ENCODE measurements at regions not wholly inside any gene's neighbourhood (a gene's known extent, or its start where the extent isn't known, plus 50 kb on each side); places are given as distances from the start of the nearest gene placed in this dataset.

DNA sequence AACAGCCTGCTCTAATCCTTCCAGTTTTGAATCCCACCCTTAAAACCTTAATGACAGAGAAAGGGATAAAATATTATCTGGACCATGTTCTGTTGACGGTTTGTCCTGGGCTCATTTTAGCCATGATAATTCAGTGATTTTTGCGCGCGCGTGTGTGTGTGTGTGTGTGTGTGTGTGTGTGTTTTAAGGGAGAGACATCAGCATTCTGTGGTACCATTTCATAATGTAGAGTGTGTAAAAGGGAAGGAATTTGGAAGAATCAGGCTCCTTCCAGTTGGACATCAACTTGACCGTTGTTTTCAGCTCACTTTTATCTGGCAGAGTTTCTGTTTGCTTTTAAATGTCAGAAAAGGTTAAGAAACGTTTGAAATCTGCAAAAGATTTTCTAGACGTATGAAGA is 535.5 kb downstream of the TNS1 start:
- TF ChIP-seq, protein P1, sequence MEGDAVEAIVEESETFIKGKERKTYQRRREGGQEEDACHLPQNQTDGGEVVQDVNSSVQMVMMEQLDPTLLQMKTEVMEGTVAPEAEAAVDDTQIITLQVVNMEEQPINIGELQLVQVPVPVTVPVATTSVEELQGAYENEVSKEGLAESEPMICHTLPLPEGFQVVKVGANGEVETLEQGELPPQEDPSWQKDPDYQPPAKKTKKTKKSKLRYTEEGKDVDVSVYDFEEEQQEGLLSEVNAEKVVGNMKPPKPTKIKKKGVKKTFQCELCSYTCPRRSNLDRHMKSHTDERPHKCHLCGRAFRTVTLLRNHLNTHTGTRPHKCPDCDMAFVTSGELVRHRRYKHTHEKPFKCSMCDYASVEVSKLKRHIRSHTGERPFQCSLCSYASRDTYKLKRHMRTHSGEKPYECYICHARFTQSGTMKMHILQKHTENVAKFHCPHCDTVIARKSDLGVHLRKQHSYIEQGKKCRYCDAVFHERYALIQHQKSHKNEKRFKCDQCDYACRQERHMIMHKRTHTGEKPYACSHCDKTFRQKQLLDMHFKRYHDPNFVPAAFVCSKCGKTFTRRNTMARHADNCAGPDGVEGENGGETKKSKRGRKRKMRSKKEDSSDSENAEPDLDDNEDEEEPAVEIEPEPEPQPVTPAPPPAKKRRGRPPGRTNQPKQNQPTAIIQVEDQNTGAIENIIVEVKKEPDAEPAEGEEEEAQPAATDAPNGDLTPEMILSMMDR (IDR thresholded peaks at IDR 0.05), result no peak
- Mint-ChIP-seq H3K4me3 (no peak overlapping the region), H3K9me3 (no peaks in the 10 kb centered on the region), H3K4me1 (peaks cover 34% of the 10 kb centered on the region), H3K27ac (no peak overlapping the region), H3K27me3 (ENCODE audit: low read depth, poor library complexity) (peaks cover 11% of the 10 kb centered on the region), H3K36me3 (ENCODE audit: low read depth) (peaks cover 4% of the 10 kb centered on the region)
- no peak for DNase-seq

DNA sequence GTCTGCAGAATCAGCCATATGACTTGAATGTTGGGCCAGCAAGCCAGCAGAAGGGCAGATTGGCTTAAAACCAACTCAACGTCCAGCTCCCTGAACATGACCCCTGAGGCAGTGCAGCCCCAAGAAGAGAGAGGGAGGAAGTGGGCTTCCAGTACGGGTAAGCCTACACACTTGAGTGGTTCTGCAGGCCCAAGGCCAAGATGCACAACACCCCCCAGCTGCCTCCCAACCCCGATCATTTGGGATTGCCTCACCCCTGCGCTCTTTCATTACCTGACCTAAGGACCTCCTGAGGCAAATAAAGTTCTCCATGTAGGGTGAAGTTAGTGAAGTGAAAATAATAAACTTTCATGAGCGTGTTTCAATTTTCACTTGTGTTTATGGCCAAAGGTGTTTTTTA is 536.0 kb downstream of the TNS1 start:
- Mint-ChIP-seq H3K27me3 (ENCODE audit: low read depth, poor library complexity) (peaks cover 8% of the 10 kb centered on the region), H3K36me3 (ENCODE audit: low read depth) (no peaks in the 10 kb centered on the region), H3K9me3 (no peaks in the 10 kb centered on the region), H3K27ac (peak overlapping the region; percentile 86), H3K4me3 (no peak overlapping the region), H3K4me1 (peaks cover 34% of the 10 kb centered on the region)
- TF ChIP-seq, protein P1 (IDR thresholded peaks at IDR 0.05), result no peak
- no peak for DNase-seq

DNA sequence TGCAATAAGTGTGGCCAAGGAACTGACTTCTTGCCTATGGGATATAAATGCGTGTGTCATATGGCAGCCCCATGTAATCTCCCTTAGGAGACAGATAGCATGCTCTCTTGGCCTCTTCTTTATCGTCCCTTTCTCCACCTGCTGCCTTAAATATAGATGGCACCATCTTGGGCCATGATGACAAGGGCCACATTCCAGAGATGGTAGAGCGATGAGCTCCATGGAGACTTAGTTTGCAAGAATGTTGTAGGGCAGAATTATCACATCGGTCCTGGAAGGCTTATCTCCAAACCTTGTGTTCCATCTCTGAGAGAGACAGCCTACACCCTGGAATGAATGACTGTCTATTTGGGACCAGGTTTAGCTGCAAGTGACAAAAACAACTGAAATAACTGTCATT is 536.7 kb downstream of the TNS1 start:
- Mint-ChIP-seq H3K36me3 (ENCODE audit: low read depth) (no peaks in the 10 kb centered on the region), H3K4me1 (peaks cover 34% of the 10 kb centered on the region), H3K27ac (no peak overlapping the region), H3K9me3 (no peaks in the 10 kb centered on the region), H3K4me3 (no peak overlapping the region), H3K27me3 (ENCODE audit: low read depth, poor library complexity) (peaks cover 8% of the 10 kb centered on the region)
- TF ChIP-seq, protein P1 (IDR thresholded peaks at IDR 0.05), result no peak
- DNase-seq, result no peak

DNA sequence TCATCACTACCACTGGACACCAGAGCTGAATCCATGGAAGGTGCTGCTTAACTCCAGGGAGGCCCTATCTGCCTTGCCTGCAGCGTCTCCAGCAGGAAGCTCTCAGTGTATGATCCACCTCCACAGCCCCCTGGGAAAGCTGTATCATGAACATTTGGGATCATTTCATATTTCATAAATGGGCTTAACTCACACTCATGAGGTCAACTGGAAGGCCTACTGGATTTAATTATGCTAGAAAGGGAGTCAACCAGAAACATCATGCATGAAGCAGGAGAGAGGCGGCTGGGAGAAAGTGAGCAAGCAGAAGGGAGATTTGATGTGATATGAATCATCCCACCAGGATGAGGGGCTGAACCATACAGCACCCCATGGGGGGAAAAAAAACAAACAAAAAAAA is 537.7 kb downstream of the TNS1 start:
- TF ChIP-seq, protein P1 (IDR thresholded peaks at IDR 0.05), result no peak
- Mint-ChIP-seq H3K27me3 (ENCODE audit: low read depth, poor library complexity) (peaks cover 8% of the 10 kb centered on the region), H3K36me3 (ENCODE audit: low read depth) (no peaks in the 10 kb centered on the region), H3K9me3 (no peaks in the 10 kb centered on the region), H3K27ac (no peak overlapping the region), H3K4me1 (peaks cover 34% of the 10 kb centered on the region), H3K4me3 (no peak overlapping the region)
- no peak for DNase-seq

DNA sequence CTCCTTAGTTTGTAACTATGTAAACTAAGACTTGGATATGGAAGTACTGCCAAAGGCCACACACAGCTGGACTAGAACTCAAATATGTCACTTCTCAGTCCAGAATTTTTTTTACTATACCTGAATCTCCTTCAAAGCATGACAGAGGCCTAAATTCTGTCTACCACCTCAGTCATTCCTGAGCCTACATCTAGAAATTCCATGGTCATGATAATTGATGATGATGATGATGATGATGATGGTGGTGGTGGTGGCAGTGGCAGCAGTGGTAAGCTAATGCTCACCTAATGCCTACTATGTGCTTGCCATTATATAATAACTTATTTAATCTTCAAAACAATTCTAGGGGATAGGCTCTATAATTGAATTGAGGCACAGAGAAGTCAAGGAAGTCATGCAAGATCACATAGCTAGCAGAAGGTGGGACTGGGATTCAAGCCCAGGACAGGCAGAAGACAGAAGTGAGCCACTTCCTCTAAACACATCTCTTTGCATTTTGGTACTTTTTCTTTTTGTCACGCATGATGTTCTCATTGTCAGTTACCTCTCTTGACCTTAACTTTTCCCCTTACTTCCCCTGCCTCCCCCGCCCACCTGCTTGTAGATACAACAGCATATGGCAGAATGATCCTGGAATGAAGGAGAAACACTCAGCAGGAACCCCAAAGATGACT is 539.3 kb downstream of the TNS1 start:
- Mint-ChIP-seq H3K27ac (no peak overlapping the region), H3K27me3 (ENCODE audit: low read depth, poor library complexity) (peaks cover 4% of the 10 kb centered on the region), H3K9me3 (no peaks in the 10 kb centered on the region), H3K4me1 (peaks cover 27% of the 10 kb centered on the region), H3K36me3 (ENCODE audit: low read depth) (no peaks in the 10 kb centered on the region), H3K4me3 (no peak overlapping the region)
- TF ChIP-seq, protein P1 (IDR thresholded peaks at IDR 0.05), result no peak
- no peak for DNase-seq

DNA sequence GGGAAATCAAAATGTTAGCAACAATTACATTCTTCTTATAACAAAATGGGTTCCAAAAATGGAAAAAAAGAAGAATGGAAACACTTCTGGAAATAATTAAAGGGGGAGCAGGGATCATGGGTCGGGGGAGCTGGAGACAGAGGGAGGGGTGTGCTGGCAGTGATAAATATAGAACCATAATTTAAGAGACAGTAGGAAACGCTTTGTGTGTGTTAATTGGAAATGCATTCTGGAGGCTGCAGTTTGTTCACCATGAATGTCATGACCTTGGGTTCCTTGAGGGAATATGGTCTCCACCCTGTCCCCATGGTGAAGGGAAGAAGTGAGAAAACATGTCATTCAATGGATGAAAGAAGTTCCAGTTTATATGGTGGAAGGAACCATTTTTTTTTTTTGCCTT is 540.7 kb downstream of the TNS1 start:
- Mint-ChIP-seq H3K36me3 (ENCODE audit: low read depth) (no peaks in the 10 kb centered on the region), H3K9me3 (peaks cover 4% of the 10 kb centered on the region), H3K27me3 (ENCODE audit: low read depth, poor library complexity) (peaks cover 7% of the 10 kb centered on the region), H3K4me1 (peaks cover 23% of the 10 kb centered on the region), H3K4me3 (no peak overlapping the region), H3K27ac (no peak overlapping the region)
- no peak for DNase-seq
- TF ChIP-seq, protein P1 (IDR thresholded peaks at IDR 0.05), result no peak

Data from nephron progenitor cell (in vitro differentiated cells).